HG02938 (cell line): ENCODE measurements at regions not wholly inside any gene's neighbourhood (a gene's known extent, or its start where the extent isn't known, plus 50 kb on each side); places are given as distances from the start of the nearest gene placed in this dataset.
"Not testable (repeated sequence)": the region's sequence is repeated elsewhere in the genome, so short reads cannot be mapped to it uniquely, and the experiment has no call there.

ENCODE experiments used
- ATAC-seq: cut with Tn5 transposase; IDR thresholded peaks from one replicate; pipeline ENCODE4 v1.9.1; 2021; ENCODE audit warnings: mild to moderate bottlenecking, moderate library complexity; ENCODE audit not compliant: unreplicated experiment

- ATAC-seq: no peak
Measured at GRCh38 chr20:6715401-6715941, 52.0 kb upstream of the BMP2 start.

DNA sequence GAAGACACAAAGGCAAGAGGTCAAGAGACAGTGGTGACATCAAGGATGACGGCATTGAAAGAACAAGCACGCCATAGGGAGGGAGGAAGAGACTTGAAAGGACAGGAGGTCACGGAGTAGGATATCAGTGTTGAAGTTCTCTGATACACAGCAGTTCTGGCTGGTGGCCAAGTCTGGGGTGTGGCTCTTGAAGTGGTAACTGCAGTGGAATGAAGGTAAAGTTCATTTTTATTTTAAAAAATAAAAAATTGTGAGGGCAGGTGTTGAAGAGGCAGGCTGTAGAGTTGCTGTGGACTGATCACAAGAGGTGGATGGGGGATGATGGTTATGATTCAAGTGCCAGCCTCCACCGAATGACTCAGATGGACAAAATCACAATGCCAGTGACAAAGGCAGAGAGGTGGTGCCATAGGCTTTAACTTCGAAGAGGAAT lies 53.2 kb upstream of the BMP2 start:
- no peak for ATAC-seq

GRCh38 chr20:6711951-6712649 lies 55.4 kb upstream of the BMP2 start:
- ATAC-seq: no peak

GRCh38 chr20:6709910-6710595 lies 57.4 kb upstream of the BMP2 start:
- no peak for ATAC-seq

DNA sequence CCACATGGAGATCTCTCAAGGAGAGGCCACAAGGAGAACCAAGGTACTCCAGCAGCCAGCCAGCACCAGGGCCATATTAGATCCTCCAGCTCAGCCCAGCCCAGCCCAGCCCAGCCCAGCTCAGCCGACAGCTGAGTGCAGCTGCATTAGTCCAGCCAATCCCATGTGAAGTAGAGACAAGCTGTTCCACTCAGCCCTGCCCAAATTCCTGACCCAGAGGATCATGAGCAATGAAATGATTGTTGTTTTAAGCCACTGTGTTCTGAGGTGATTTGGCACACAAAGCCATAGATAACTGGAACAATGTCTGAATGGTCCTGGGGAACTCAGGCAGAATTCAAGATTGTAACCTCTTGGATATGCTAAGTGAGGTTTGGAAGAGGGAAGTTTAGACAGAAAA lies 59.5 kb upstream of the BMP2 start:
- ATAC-seq: no peak

DNA sequence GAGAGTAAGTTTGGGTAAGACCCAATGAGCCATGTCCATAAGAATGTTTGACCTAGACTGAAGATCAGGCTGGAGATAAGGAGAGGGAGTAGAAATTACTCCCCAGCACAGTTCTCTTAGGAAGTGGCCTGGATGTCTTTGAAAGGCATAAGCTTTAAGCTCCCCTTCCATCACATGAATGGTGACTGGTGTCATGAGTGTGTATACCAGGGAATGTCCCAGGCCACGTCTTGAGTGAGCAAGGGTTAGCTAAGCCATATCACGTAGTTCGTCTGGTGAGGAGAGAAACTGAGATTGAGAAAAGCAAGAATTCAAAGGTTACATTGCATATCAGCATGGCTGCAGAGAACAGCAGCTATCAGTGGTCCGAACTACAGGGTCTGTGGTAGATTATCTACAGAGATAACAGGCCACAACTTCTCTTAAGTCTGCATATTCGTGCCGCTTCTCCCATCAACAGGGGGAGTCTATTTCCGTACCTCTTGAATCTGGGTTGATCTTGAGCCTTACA lies 60.1 kb upstream of the BMP2 start:
- ATAC-seq: no peak

DNA sequence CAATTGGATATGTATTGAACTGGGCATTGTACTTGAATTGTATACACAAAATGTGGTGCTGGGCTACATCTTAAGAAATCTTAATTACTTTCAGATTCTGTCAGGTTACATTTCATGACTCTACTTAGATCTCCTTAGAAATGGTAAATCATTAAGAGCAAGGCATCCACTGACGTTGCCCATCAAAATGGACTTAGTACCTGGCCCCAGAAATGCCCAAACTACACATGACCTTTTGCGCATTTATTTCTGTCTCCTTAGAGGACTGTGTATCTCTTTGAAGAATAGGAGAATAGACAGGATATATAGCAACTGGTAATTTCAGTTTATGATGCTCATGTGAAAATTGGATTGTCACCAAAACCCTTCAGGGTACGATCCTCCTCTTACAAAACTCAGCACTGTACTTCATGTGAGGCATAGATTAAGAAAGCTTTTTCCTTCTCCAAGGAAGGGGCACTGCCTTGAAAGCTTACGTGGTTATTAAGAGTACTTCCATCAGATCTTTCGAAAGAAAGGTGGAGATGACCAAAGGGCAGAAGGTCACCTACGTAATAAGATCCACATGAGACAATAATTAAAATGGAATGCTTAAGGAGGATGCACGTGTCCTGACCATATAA lies 61.4 kb upstream of the BMP2 start:
- ATAC-seq: no peak

- no peak for ATAC-seq
Measured at GRCh38 chr20:6705106-6705766, 62.2 kb upstream of the BMP2 start.

DNA sequence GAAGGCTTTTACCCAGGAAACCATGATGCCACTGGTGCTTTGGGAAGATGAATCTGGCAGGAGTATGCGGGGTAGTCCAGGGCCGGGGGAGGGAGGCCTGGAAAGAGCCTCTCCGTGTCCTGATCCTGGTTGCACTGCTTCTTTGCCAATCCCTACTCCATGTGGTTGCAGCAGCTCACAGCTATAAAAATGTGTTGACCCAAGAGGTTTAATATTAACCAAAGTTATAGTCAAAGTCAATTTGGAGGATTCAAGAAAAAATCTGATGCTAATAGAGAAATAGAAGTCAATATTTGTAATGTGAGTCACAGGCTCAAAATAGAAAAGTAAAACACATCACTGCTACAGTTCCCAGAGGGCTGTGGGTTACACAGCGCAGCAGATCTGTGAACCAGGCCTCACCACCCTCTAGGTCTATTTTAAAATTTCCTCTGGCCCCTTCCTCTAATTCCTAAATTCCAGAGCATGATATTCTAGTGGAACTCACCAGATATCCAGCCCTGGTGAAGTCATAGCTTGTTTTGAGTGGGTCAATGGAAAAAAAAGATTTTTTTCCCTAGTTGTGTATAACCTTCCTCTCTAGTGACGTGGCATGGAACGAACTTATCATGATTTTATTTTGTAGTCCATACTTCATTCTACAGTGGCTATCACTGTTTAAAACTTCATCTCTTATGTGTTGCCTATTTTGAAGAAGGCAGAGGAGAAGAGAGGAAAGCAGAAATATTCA lies 63.2 kb upstream of the BMP2 start:
- no peak for ATAC-seq

DNA sequence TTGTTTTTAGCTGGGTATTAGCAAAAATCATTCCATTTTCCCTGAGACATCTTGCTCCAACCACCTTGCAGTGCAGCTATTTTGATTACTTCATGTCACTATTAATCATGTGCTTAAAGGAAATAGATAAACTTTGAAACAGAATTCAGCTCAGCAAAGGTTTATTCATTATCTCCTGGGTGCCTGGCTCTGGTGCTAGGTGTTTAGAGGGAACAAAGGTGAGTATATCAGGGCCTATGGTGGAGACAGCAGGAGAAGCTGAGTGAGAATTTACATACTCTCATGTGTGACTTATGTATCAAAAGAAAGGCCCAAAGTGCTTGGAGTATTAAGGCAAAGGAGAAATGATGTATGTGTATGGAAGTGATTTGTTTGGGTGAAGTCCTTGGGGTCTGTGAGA lies 63.8 kb upstream of the BMP2 start:
- ATAC-seq: no peak

GRCh38 chr20:6703047-6703446 lies 64.4 kb upstream of the BMP2 start:
- no peak for ATAC-seq

DNA sequence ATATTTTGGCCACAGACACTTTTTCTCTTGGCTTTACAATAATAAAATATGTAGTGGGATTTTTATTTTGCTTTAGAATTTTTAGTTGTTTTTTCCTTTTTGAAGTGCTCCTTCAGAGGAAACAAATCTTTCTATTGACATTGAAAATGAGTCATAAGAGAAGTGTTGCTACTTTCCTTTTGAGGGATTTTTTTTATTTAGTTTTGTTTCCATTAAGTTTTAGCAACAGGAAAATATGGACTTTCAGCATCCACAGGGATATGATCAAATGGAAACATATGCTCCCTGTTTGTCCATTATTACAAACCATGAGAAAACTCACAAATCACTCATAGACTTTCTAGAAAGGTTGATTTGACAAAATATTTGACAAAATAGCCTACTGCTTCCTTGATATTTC lies 65.3 kb upstream of the BMP2 start:
- ATAC-seq: no peak

DNA sequence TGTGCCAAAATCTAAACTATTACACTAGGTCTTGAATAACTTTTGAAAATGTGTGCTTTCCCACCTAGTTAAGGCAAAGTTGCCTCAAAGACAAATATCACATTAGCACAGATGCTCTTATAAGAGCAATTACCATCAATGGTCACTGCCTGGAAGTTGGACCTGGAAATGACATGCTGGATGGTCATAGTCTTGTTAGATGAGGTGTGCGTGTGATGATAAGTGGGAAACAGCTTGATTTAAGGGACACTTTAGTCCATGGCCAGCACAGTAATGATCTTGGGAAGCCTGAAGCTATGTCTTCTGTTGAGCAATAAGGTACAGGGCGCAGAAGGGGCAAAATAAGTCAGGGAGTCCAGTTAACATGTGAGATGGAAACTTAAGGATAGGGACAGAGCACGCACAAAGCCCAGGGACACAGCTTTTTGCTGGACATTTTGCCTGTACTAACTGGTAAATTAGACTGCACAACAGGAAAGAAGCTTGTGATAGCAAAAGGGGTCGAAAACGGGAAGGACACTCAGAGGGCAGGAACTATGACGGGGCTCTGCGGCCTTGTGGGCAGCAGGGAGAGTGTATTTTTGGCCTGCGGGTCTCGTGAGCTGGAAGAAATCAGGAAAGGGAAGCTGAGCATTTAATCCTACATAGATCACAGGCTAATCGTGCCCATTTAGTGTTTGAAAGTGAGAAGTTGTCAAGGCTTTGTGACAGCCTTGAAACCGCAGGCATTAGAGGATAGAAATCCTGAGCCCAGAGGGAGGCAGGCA lies 66.7 kb upstream of the BMP2 start:
- no peak for ATAC-seq

DNA sequence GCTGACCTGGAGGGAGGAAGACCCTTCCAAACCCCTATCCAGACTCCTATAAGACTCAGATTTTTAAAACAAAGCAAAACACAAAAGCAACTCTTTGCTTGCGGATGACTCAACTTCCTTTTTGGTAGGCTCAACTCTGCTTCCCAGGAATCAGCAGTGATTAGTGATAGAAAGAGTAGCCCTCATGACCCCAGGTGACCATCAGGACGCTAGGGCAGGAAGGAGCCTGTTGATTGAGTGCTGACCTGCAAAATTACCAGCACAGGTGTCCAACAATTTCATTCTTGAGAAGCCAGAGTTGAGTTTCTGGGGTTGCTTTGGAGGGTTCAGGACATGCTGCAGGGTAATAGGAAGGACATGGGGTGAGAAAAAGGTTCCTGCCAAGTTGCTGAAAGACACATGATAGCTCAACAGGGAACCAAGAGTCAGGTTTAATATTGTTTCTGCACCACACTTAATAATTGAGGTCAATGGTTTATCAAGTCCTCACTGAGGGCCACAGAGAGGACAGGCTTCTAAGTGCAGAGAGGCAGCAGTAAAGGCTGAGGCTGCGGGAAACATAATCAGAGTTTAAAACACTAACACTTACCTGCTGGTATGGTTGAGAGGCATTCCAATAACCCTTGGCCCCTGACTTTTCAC lies 67.4 kb upstream of the BMP2 start:
- no peak for ATAC-seq

DNA sequence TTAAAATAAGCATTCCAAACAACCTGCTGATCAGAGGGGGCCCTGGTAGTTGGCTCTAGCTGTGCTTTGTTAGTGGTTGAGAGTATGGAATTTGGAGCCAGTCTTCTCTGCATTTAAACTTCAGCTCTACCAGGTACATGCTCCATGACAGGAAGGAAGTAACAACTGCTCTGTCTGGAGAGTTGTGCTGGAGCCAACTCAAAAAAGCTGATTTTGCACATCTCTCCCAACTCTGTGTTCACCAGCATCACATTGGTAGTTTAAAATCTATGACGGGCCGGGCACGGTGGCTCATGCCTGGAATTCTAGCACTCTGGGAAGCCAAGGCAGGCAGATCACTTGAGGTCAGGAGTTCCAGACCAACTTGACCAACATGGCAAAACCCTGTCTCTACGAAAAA lies 68.8 kb upstream of the BMP2 start:
- ATAC-seq: no peak

GRCh38 chr20:6698056-6698455 lies 69.4 kb upstream of the BMP2 start:
- no peak for ATAC-seq

- no peak for ATAC-seq
Measured at GRCh38 chr20:6697228-6697972, 70.1 kb upstream of the BMP2 start.

DNA sequence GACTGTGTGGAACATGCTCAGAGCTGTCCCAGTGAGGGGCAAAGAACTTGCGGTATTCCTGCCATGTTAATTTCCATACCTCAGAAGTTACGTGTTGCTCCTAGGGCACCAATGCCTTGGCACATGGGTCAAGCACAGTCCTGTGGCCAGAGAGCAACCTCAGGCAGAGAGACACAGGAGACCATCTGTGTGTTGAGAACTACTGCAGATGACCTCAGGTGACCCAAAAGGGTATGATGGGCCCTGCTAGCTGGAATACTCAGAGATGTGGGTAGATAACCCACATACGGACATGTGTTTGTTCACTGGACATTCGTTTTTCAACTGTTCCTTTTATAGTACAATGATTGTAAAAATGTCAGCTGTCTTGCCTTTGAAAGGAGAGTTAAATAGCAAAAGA lies 71.5 kb upstream of the BMP2 start:
- no peak for ATAC-seq

DNA sequence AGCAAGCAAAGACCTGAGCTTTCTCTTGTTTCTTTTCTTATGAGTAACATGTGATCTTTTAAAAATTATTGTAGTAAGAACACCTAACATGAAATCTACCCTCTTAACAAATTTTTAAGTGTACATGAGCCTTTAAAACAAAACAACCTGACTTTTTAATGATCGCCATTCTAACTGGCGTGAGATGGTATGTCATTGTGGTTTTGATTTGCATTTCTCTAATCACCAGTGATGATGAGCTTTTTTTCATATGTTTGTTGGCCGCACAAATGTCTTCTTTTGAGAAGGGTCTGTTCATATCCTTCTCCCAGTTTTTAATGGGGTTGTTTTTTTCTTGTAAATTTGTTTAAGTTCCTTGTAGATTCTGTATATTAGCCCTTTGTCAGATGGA lies 73.7 kb upstream of the BMP2 start:
- not testable (repeated sequence) for ATAC-seq
